ENCODE measurements at regions not wholly inside any gene's neighbourhood (a gene's known extent, or its start where the extent isn't known, plus 50 kb on each side); places are given as distances from the start of the nearest gene placed in this dataset.

- no peak for TF ChIP-seq CTCF (IDR thresholded peaks at IDR 0.05; ENCODE audit: borderline replicate concordance, insufficient read depth, low read depth, low read length)
- H3K4me3 ChIP-seq (ENCODE audit: low read depth, low read length) = no peak overlapping the region
Measured at GRCh38 chr2:144285324-144285723, 234.6 kb downstream of the ZEB2 start.

DNA sequence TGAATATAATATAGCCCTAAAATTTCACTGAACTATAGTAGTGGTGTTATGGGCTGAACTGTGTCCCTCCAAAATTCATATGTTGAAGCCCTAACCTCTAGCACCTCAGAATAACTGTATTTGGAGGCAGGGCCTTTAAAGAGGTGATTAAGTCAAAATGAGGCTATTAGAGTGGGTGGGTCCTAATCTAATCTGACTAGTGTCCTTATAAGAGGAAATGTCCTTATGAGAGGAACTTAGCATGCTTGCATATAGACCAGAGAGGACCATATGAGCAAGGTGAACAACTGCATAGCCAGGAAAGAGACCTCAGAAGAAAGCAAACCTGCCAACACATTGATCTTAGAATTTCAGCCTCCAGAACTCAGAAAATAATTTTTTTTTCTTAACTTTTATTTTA lies 238.4 kb downstream of the ZEB2 start:
- TF ChIP-seq CTCF (IDR thresholded peaks at IDR 0.05; ENCODE audit: borderline replicate concordance, insufficient read depth, low read depth, low read length) = no peak
- H3K4me3 ChIP-seq (ENCODE audit: low read depth, low read length) = no peak overlapping the region

DNA sequence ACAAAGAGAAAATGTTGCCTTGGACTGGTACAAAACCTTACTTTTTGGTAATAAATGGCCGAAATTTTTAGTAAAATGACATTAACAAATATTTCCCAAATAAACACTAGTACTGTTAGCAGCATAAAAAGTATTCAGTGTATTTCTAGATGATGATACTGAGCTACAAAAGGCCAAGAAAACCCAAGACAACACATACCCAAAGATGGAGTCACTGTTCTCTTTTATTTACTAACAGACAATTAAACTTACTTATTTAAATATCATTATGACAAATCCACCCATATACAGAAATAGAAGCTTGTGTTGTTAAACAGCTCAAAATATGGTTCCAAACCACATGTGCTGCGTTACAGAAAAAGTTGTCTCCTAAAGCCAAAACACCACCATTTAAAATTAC lies 239.9 kb downstream of the ZEB2 start:
- H3K4me3 ChIP-seq (ENCODE audit: low read depth, low read length) = no peak overlapping the region
- no peak for TF ChIP-seq CTCF (IDR thresholded peaks at IDR 0.05; ENCODE audit: borderline replicate concordance, insufficient read depth, low read depth, low read length)

DNA sequence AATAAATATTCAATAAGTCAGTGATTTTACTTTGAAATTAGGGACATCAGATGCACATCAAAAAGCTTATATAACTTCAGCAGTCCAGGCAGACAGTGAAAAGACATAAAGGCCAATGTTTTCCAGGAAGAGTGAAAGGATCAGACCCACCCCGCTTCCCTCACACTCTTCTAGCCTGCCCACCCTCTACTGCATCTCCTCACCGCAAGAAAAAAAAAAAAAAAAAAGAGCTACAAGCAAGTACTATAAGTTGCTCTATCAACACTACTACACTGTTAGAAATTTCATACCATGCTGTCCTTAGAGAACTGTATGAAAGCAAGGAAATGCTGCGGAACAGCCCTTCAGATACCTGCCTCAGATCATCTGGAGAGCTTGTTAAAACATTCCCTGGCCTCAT lies 240.8 kb downstream of the ZEB2 start:
- no peak overlapping the region for H3K4me3 ChIP-seq (ENCODE audit: low read depth, low read length)
- TF ChIP-seq CTCF (IDR thresholded peaks at IDR 0.05; ENCODE audit: borderline replicate concordance, insufficient read depth, low read depth, low read length) = no peak

DNA sequence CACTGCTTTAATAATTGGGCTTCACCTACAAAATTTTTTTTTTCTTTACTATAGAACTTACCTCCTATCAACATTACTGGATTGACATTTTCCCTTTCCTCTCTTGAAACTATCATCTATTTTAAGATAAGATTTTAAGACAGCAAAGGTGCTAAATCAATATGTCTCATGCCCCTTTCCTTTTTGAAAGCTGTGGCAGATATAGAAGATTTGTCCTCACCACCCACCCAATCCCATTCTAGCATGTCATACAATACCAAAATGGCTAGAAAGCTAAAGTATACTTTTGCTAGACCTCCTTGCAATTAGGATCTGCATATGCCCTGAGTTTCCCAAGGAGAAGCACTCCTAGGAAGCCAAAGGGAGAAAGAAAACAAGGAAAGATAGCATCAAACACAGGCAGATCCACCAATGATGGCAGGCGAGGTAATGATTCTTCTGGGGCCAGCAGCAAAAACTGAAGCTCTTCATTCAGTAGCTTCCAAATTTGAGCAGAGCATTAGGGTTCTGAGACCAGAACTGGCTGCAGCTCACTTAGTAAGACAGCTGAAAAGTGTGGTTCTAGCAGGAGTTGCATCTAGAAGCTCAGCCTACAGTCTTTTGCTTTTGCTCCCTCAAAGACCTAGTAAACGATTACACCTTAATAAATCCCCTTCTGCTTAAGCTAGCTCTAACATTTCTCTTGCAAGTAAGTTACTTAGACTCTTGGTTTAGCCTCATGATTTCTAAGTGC lies 242.1 kb downstream of the ZEB2 start:
- H3K4me3 ChIP-seq (ENCODE audit: low read depth, low read length) = no peak overlapping the region
- no peak for TF ChIP-seq CTCF (IDR thresholded peaks at IDR 0.05; ENCODE audit: borderline replicate concordance, insufficient read depth, low read depth, low read length)

DNA sequence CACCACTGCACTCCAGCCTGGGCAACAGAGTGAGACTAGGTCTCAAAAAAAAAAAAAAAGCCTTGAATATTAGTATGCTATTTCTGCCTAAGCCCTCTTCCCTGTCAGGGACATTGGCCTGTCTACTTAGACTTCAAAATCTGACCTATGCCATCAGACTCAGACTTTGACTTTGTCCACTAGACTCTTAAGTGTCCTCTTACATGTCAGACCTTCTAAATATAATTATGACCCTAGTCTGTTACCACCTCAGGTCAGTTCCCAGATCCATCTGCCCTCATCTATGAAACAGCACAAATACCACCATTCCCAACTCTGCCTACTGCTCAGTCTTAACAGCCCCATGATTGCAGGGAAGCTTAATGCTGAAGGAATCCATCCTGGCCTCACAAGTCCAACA lies 244.6 kb downstream of the ZEB2 start:
- no peak overlapping the region for H3K4me3 ChIP-seq (ENCODE audit: low read depth, low read length)
- TF ChIP-seq CTCF (IDR thresholded peaks at IDR 0.05; ENCODE audit: borderline replicate concordance, insufficient read depth, low read depth, low read length) = no peak

DNA sequence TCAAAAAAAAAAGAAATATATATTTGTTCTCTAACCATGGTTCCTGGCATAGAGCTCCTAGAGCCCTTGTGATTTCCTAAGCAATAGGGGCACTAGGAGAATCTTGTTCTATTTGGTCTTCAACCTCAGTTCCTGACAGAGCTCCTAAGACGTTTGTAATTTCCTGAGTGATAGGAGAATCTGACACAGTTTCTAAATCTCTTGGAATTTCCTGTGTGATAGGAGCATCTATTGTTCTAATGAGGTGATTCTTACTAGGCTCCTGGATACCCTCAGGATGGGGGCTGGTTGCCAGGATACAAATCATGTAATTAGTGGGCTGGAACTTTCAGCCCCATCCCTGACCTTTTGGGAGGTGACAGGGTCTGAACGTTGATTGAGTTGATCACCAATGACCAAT lies 245.8 kb downstream of the ZEB2 start:
- H3K4me3 ChIP-seq (ENCODE audit: low read depth, low read length) = no peak overlapping the region
- TF ChIP-seq CTCF (IDR thresholded peaks at IDR 0.05; ENCODE audit: borderline replicate concordance, insufficient read depth, low read depth, low read length) = no peak
